D721Med (cell line): ENCODE measurements at regions not wholly inside any gene's neighbourhood (a gene's known extent, or its start where the extent isn't known, plus 50 kb on each side); places are given as distances from the start of the nearest gene placed in this dataset.
"Not testable (repeated sequence)": the region's sequence is repeated elsewhere in the genome, so short reads cannot be mapped to it uniquely, and the experiment has no call there.

ENCODE experiments used
- DNase-seq: peaks from one replicate; pipeline ENCODE4 v3.0.0; 2011; ENCODE audit warnings: low spot score; ENCODE audit not compliant: insufficient read length
- FAIRE-seq: peaks from 2 replicates; lab custom pipeline; 2011; peaks lifted over from hg19 to GRCh38; lab: Jason Lieb, UNC
- TF ChIP-seq, protein P1 (sequence below): IDR thresholded peaks from 2 replicates; pipeline ENCODE4 v1.5.1; 2012; ENCODE audit warnings: mild to moderate bottlenecking, control low read depth; ENCODE audit not compliant: insufficient read depth; ENCODE audit errors: missing control alignments

GRCh38 chr12:72179841-72180240 is 92.3 kb upstream of the TRHDE start:
- TF ChIP-seq, protein P1, sequence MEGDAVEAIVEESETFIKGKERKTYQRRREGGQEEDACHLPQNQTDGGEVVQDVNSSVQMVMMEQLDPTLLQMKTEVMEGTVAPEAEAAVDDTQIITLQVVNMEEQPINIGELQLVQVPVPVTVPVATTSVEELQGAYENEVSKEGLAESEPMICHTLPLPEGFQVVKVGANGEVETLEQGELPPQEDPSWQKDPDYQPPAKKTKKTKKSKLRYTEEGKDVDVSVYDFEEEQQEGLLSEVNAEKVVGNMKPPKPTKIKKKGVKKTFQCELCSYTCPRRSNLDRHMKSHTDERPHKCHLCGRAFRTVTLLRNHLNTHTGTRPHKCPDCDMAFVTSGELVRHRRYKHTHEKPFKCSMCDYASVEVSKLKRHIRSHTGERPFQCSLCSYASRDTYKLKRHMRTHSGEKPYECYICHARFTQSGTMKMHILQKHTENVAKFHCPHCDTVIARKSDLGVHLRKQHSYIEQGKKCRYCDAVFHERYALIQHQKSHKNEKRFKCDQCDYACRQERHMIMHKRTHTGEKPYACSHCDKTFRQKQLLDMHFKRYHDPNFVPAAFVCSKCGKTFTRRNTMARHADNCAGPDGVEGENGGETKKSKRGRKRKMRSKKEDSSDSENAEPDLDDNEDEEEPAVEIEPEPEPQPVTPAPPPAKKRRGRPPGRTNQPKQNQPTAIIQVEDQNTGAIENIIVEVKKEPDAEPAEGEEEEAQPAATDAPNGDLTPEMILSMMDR: no peak
- no peak for FAIRE-seq
- DNase-seq: no peak

GRCh38 chr12:72184971-72185533 is 87.1 kb upstream of the TRHDE start:
- FAIRE-seq: not testable (repeated sequence)

DNA sequence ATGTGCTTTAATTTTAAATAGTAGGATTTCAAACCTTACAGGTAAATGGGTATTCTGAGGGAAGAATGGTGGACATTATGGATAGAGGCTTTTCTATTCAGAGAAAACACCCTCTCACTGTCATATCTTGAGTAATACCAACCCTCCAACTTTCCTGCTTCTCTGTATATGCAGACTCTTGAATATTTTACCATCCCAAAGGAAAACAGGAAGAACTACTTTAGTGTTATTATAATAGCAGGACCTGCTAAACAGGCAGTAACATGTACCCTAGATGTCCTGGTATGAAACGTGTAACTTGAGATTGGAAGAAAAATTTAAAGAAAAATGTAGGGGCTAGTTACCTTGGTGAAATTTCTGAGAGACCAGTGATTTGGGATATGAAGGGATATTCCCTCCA is 82.9 kb upstream of the TRHDE start:
- TF ChIP-seq, protein P1: no peak
- no peak for FAIRE-seq
- no peak for DNase-seq

More at GRCh38 chr12:72184971-72185533, 87.1 kb upstream of the TRHDE start:
- not testable (repeated sequence) for DNase-seq

DNA sequence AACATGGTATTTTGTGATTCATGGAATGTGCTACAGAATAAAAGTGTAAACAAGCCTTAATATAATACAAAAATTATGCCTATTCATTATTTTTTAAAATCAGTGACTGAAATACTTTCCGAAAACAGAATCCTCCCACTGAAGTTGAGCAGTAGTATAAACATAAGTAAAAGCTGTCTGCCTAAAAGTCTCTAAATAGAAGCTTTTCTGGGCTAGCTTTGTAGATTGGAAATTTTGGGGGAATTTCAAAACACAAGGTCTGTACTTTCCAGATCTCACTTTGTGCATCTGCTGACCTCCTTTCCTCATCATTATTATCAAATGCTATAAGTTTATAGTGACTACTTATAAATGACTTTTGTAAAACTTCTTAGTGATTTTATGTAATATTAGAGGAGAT is 80.4 kb upstream of the TRHDE start:
- FAIRE-seq: no peak
- DNase-seq: no peak
- TF ChIP-seq, protein P1: no peak

- FAIRE-seq: no peak
- TF ChIP-seq, protein P1: no peak
- no peak for DNase-seq
Observed at GRCh38 chr12:72197790-72198189, 74.4 kb upstream of the TRHDE start.

DNA sequence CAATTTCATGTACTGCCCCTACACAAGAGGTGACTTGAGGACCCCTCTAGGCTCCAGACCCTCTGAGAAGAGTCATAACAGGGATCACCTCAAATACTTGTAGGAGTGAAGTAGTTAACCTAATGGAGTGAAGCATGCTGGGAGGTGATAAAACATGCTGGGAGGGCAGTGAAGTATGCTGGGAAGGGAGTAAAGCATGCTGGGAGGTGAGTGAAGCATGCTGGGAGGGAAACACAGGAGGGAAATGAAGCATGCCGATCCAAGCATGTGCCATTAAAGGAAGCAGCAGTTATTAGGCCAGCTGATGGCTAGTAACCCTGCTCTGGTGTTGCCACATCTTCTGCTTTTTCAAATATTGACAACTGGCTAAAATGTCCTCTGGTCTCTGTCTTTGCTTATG is 70.7 kb upstream of the TRHDE start:
- FAIRE-seq (no peak), DNase-seq (no peak)
- TF ChIP-seq, protein P1: no peak

DNA sequence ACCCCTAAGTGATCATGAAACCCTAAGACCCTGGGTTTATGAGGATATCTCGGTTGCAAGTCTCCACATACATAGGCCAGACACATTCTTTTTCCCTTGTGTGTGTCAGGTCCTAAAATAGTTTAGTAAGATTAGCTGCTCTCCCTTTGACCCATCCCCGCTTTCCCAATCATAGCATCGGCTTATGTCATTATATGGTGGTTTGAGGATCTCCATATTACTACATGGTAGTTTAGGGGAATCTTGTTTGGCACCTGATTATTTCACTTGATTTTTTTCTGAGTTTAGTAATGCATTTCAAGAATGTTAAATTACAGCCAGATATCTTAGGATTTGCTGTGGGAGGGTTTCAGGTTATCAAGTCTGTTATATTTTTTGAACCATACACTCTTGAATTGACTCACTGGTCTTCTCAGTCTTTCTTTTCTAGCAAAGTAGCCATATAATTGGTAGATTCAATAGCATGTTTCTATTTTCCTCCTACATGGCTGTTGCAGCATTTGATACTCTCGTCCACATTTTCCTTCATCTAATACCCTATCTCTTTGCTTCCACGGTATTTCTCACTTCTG is 68.3 kb upstream of the TRHDE start:
- DNase-seq (no peak), FAIRE-seq (no peak)
- TF ChIP-seq, protein P1: no peak
